SU-DHL-6 (cell line): ENCODE measurements at regions not wholly inside any gene's neighbourhood (a gene's known extent, or its start where the extent isn't known, plus 50 kb on each side); places are given as distances from the start of the nearest gene placed in this dataset.

Experiments
- H2AFZ ChIP-seq: fragments of 200-600 bp; sonication (generic); 2 replicates; pipeline ENCODE4 v1.6.1; 2014; ENCODE audit warnings: low read depth, mild to moderate bottlenecking, moderate library complexity, mixed read lengths, antibody characterized with exemption, low read length; ENCODE audit not compliant: severe bottlenecking
- H3F3A ChIP-seq: fragments of 200-600 bp; shearing (Covaris generic); 2 replicates; pipeline ENCODE4 v1.6.0; 2016; ENCODE audit warnings: antibody characterized with exemption, mild to moderate bottlenecking; ENCODE audit not compliant: insufficient read depth
- H3K27ac ChIP-seq: fragments of 200-600 bp; sonication (generic); 2 replicates; pipeline ENCODE4 v1.5.1; 2016; ENCODE audit warnings: low read depth, mild to moderate bottlenecking, low read length, moderate library complexity, mixed read lengths
- H3K27me3 ChIP-seq: fragments of 200-600 bp; sonication (generic), shearing (Covaris generic); 2 replicates; pipeline ENCODE4 v1.6.0; 2014; ENCODE audit warnings: mild to moderate bottlenecking, low read length
- H3K36me3 ChIP-seq: fragments of 200-600 bp; sonication (generic); 2 replicates; pipeline ENCODE4 v1.6.1; 2014; ENCODE audit warnings: mild to moderate bottlenecking, low read length, mixed read lengths
- H3K4me2 ChIP-seq: fragments of 300-600, 200-600 bp; shearing (Covaris generic), sonication (generic); 2 replicates; pipeline ENCODE4 v1.6.0; 2014; ENCODE audit warnings: low read length, low read depth, mild to moderate bottlenecking; ENCODE audit not compliant: poor library complexity, severe bottlenecking
- H3K4me3 ChIP-seq: fragments of 200-600 bp; sonication (generic); 2 replicates; pipeline ENCODE4 v1.5.1; 2014; ENCODE audit warnings: antibody characterized with exemption, low read length, mild to moderate bottlenecking, mixed read lengths; ENCODE audit not compliant: insufficient read depth, poor library complexity, severe bottlenecking
- H3K79me2 ChIP-seq: fragments of 200-600 bp; sonication (generic); 2 replicates; pipeline ENCODE4 v1.6.1; 2014; ENCODE audit warnings: mild to moderate bottlenecking, low read length, moderate library complexity; ENCODE audit not compliant: insufficient read depth
- H3K9ac ChIP-seq: fragments of 200-600 bp; sonication (generic); 2 replicates; pipeline ENCODE4 v1.7.0; 2014; ENCODE audit warnings: mild to moderate bottlenecking, low read length
- H3K9me2 ChIP-seq: fragments of 200-600 bp; sonication (generic); replicated peaks from 2 replicates; pipeline ENCODE4 v1.6.1; 2014; ENCODE audit warnings: low read length; ENCODE audit not compliant: insufficient read depth
- H3K9me3 ChIP-seq: fragments of 200-600 bp; sonication (generic); 2 replicates; pipeline ENCODE4 v1.6.1; 2014; ENCODE audit warnings: low read length, mixed read lengths; ENCODE audit not compliant: insufficient read depth
- H4K20me1 ChIP-seq: fragments of 200-600 bp; sonication (generic); 2 replicates; pipeline ENCODE4 v1.6.1; 2014; ENCODE audit warnings: low read depth, mild to moderate bottlenecking, antibody characterized with exemption, low read length, moderate library complexity, mixed read lengths
- CTCF ChIP-seq: fragments of 200-600 bp; sonication (generic); IDR thresholded peaks from one replicate; pipeline ENCODE4 v1.5.1; 2017; ENCODE audit warnings: antibody characterized with exemption, mild to moderate bottlenecking, low read length, moderate library complexity; ENCODE audit not compliant: insufficient read depth, poor library complexity, severe bottlenecking
- EZH2phosphoT487 ChIP-seq: fragments of 200-600 bp; sonication (generic), shearing (Covaris generic); conservative IDR thresholded peaks from 2 replicates; pipeline ENCODE4 v1.6.1; 2018; ENCODE audit warnings: mild to moderate bottlenecking, antibody characterized with exemption, low read length, moderate library complexity, mixed read lengths

GRCh38 chr6:80676386-80676785 is 569.9 kb downstream of the BCKDHB start:
- H2AFZ ChIP-seq: no peak overlapping the region
- H3K27ac ChIP-seq: no peak overlapping the region
- H4K20me1 ChIP-seq: no peaks in the 10 kb centered on the region
- H3K27me3 ChIP-seq: no peaks in the 10 kb centered on the region
- H3K9me3 ChIP-seq: no peaks in the 10 kb centered on the region
- no peak overlapping the region for H3K9ac ChIP-seq
- no peaks in the 10 kb centered on the region for H3K36me3 ChIP-seq
- TF ChIP-seq EZH2phosphoT487 (no peak), CTCF (no peak)
- no peaks in the 10 kb centered on the region for H3K9me2 ChIP-seq
- no peak overlapping the region for H3K4me2 ChIP-seq
- no peaks in the 10 kb centered on the region for H3K79me2 ChIP-seq
- H3K4me3 ChIP-seq: no peak overlapping the region
- no peaks in the 10 kb centered on the region for H3F3A ChIP-seq

GRCh38 chr6:80674669-80675068 is 568.2 kb downstream of the BCKDHB start:
- Histone ChIP-seq H3K27ac (no peak overlapping the region), H2AFZ (no peak overlapping the region), H3K9ac (no peak overlapping the region), H3K36me3 (no peaks in the 10 kb centered on the region), H3K4me3 (no peak overlapping the region), H3K9me3 (no peaks in the 10 kb centered on the region), H4K20me1 (no peaks in the 10 kb centered on the region), H3K27me3 (no peaks in the 10 kb centered on the region), H3F3A (no peaks in the 10 kb centered on the region), H3K79me2 (no peaks in the 10 kb centered on the region), H3K4me2 (no peak overlapping the region), H3K9me2 (no peaks in the 10 kb centered on the region)
- TF ChIP-seq CTCF (no peak), EZH2phosphoT487 (no peak)

- Histone ChIP-seq H3K4me2 (no peak overlapping the region), H3F3A (no peaks in the 10 kb centered on the region), H3K9me2 (no peaks in the 10 kb centered on the region), H3K9ac (no peak overlapping the region), H3K27me3 (no peaks in the 10 kb centered on the region), H2AFZ (no peak overlapping the region), H3K9me3 (no peaks in the 10 kb centered on the region), H3K79me2 (no peaks in the 10 kb centered on the region), H3K4me3 (no peak overlapping the region), H4K20me1 (no peaks in the 10 kb centered on the region), H3K27ac (no peak overlapping the region), H3K36me3 (no peaks in the 10 kb centered on the region)
- no peak for TF ChIP-seq EZH2phosphoT487
- TF ChIP-seq CTCF: no peak
Measured at GRCh38 chr6:80673367-80673766, 566.9 kb downstream of the BCKDHB start.

- H3K9ac ChIP-seq: no peak overlapping the region
- no peaks in the 10 kb centered on the region for H3K9me2 ChIP-seq
- H4K20me1 ChIP-seq: no peaks in the 10 kb centered on the region
Measured at GRCh38 chr6:80667006-80667405, 560.5 kb downstream of the BCKDHB start.

More at GRCh38 chr6:80667006-80667405, 560.5 kb downstream of the BCKDHB start:
- no peak for TF ChIP-seq EZH2phosphoT487
- TF ChIP-seq CTCF: no peak
- Histone ChIP-seq H3K9me3 (no peaks in the 10 kb centered on the region), H3K79me2 (no peaks in the 10 kb centered on the region), H3K27me3 (no peaks in the 10 kb centered on the region), H2AFZ (no peak overlapping the region), H3K36me3 (no peaks in the 10 kb centered on the region), H3K4me3 (no peak overlapping the region), H3F3A (no peaks in the 10 kb centered on the region), H3K4me2 (no peak overlapping the region), H3K27ac (no peak overlapping the region)
